DOHH2 (cell line): ENCODE measurements at regions not wholly inside any gene's neighbourhood (a gene's known extent, or its start where the extent isn't known, plus 50 kb on each side); places are given as distances from the start of the nearest gene placed in this dataset.

ENCODE experiments used
- H3F3A ChIP-seq: fragments of 200-600 bp; sonication (generic), shearing (Covaris generic); 2 replicates; pipeline ENCODE4 v1.6.0; 2016; ENCODE audit warnings: antibody characterized with exemption, mild to moderate bottlenecking; ENCODE audit not compliant: control insufficient read depth, insufficient read depth
- H3K27ac ChIP-seq: fragments of 200-600 bp; sonication (generic); 2 replicates; pipeline ENCODE4 v1.5.1; 2014; ENCODE audit warnings: low read depth, mild to moderate bottlenecking, low read length, moderate library complexity
- H3K27me3 ChIP-seq: fragments of 200-600 bp; sonication (generic); 2 replicates; pipeline ENCODE4 v1.6.1; 2014; ENCODE audit warnings: mild to moderate bottlenecking, low read length, mixed read lengths; ENCODE audit not compliant: control insufficient read depth
- H3K36me3 ChIP-seq: fragments of 200-600 bp; sonication (generic); 2 replicates; pipeline ENCODE4 v1.6.1; 2014; ENCODE audit warnings: mild to moderate bottlenecking, low read length, moderate library complexity, mixed read lengths; ENCODE audit not compliant: control insufficient read depth
- H3K4me1 ChIP-seq: fragments of 200-600 bp; sonication (generic); 2 replicates; pipeline ENCODE4 v1.6.1; 2014; ENCODE audit warnings: mild to moderate bottlenecking, low read length, mixed read lengths; ENCODE audit not compliant: control insufficient read depth
- H3K4me2 ChIP-seq: fragments of 200-600 bp; sonication (generic); 2 replicates; pipeline ENCODE4 v1.6.0; 2014; ENCODE audit warnings: mild to moderate bottlenecking, low read length, moderate library complexity
- H3K4me3 ChIP-seq: fragments of 200-600 bp; sonication (generic); 2 replicates; pipeline ENCODE4 v1.5.1; 2014; ENCODE audit warnings: mild to moderate bottlenecking, low read length, mixed read lengths
- H3K79me2 ChIP-seq: fragments of 200-600 bp; sonication (generic); 2 replicates; pipeline ENCODE4 v1.6.1; 2014; ENCODE audit warnings: mild to moderate bottlenecking, low read length, mixed read lengths; ENCODE audit not compliant: control insufficient read depth
- H3K9me2 ChIP-seq: fragments of 200-600 bp; sonication (generic); replicated peaks from 2 replicates; pipeline ENCODE4 v1.6.1; 2014; ENCODE audit warnings: mild to moderate bottlenecking, low read length, mixed read lengths; ENCODE audit not compliant: control insufficient read depth
- H3K9me3 ChIP-seq: fragments of 200-600 bp; sonication (generic); 2 replicates; pipeline ENCODE4 v1.6.1; 2014; ENCODE audit warnings: antibody characterized with exemption, low read length, mixed read lengths; ENCODE audit not compliant: control insufficient read depth, insufficient read depth
- H4K20me1 ChIP-seq: fragments of 200-600 bp; sonication (generic); 2 replicates; pipeline ENCODE4 v1.6.0; 2014; ENCODE audit warnings: low read depth, mild to moderate bottlenecking, antibody characterized with exemption, low read length, moderate library complexity; ENCODE audit not compliant: control insufficient read depth, insufficient read depth
- EZH2phosphoT487 ChIP-seq: fragments of 200-600 bp; sonication (generic); IDR thresholded peaks from 2 replicates; pipeline ENCODE4 v1.6.1; 2017; ENCODE audit warnings: borderline replicate concordance, mild to moderate bottlenecking, antibody characterized with exemption, low read length, moderate library complexity, mixed read lengths
- TF ChIP-seq, protein P1 (sequence below): fragments of 200-600 bp; sonication (generic); IDR thresholded peaks from one replicate; pipeline ENCODE4 v1.5.1; 2014; ENCODE audit warnings: antibody characterized with exemption, mild to moderate bottlenecking, low read depth, low read length; ENCODE audit not compliant: poor library complexity, severe bottlenecking

DNA sequence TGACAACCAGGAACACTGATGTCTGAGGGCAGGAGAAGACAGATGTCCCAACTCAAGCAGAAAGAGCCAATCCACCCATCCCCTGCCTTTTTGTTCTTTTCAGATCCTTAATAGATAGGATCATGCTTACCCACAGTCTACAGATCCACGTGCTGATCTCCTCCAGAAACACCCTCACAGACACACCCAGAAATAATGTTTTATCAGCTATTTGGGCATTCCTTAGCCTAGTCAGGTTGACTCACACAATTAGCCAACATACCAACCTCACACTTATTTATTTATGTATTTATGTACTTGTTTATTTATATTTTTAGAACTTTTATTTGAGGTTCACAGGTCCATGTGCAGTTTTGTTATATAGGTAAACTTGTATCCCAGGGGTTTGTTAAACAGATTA is 151.5 kb upstream of the IL12B start:
- no peaks in the 10 kb centered on the region for H3K36me3 ChIP-seq
- no peak for TF ChIP-seq EZH2phosphoT487
- TF ChIP-seq, protein P1, sequence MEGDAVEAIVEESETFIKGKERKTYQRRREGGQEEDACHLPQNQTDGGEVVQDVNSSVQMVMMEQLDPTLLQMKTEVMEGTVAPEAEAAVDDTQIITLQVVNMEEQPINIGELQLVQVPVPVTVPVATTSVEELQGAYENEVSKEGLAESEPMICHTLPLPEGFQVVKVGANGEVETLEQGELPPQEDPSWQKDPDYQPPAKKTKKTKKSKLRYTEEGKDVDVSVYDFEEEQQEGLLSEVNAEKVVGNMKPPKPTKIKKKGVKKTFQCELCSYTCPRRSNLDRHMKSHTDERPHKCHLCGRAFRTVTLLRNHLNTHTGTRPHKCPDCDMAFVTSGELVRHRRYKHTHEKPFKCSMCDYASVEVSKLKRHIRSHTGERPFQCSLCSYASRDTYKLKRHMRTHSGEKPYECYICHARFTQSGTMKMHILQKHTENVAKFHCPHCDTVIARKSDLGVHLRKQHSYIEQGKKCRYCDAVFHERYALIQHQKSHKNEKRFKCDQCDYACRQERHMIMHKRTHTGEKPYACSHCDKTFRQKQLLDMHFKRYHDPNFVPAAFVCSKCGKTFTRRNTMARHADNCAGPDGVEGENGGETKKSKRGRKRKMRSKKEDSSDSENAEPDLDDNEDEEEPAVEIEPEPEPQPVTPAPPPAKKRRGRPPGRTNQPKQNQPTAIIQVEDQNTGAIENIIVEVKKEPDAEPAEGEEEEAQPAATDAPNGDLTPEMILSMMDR: no peak
- no peaks in the 10 kb centered on the region for H3K9me3 ChIP-seq
- H3K27ac ChIP-seq: no peak overlapping the region
- H3K79me2 ChIP-seq: no peaks in the 10 kb centered on the region
- no peaks in the 10 kb centered on the region for H4K20me1 ChIP-seq
- no peak overlapping the region for H3K4me2 ChIP-seq
- 0 out of 2 replicates have a peak, but pooled peaks cover 3% of the 10 kb centered on the region for H3K27me3 ChIP-seq
- H3F3A ChIP-seq: no peaks in the 10 kb centered on the region
- H3K4me3 ChIP-seq: no peak overlapping the region
- H3K9me2 ChIP-seq: no peaks in the 10 kb centered on the region
- H3K4me1 ChIP-seq: no peaks in the 10 kb centered on the region

DNA sequence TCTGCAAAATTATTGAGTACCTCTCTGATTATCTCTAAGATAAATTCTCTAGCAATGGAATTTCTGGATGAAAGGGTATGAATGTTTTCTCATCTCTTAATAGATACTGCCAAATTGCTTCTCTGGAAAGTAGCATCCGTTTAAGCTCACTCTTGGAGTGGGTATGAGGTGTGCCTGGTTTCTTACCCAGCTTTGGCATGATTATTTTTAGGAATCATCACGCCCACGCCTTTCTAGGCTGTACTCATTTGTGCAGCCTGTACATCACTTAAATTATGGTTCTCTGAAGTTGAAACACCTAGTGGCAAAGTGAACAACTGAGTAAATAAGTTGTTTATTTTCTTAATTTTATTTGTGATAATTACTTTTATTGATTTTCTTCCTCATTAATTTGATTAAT is 156.5 kb upstream of the IL12B start:
- Histone ChIP-seq H3K4me2 (no peak overlapping the region), H3K9me2 (no peaks in the 10 kb centered on the region), H3K27ac (no peak overlapping the region), H3K79me2 (no peaks in the 10 kb centered on the region), H3F3A (no peaks in the 10 kb centered on the region), H3K9me3 (no peaks in the 10 kb centered on the region), H3K36me3 (no peaks in the 10 kb centered on the region), H3K27me3 (no peaks in the 10 kb centered on the region), H4K20me1 (no peaks in the 10 kb centered on the region), H3K4me3 (no peak overlapping the region), H3K4me1 (no peaks in the 10 kb centered on the region)
- TF ChIP-seq, protein P1: no peak
- TF ChIP-seq EZH2phosphoT487: no peak

- no peak overlapping the region for H3K4me3 ChIP-seq
- no peaks in the 10 kb centered on the region for H3K9me3 ChIP-seq
- H3F3A ChIP-seq: no peaks in the 10 kb centered on the region
- no peak overlapping the region for H3K4me2 ChIP-seq
- no peaks in the 10 kb centered on the region for H3K27me3 ChIP-seq
- H3K4me1 ChIP-seq: no peaks in the 10 kb centered on the region
- H3K27ac ChIP-seq: no peak overlapping the region
- H4K20me1 ChIP-seq: no peaks in the 10 kb centered on the region
- no peak for TF ChIP-seq EZH2phosphoT487
- TF ChIP-seq, protein P1: no peak
- H3K79me2 ChIP-seq: no peaks in the 10 kb centered on the region
- no peaks in the 10 kb centered on the region for H3K36me3 ChIP-seq
- H3K9me2 ChIP-seq: no peaks in the 10 kb centered on the region
Observed at GRCh38 chr5:159488516-159488915, 158.2 kb upstream of the IL12B start.

DNA sequence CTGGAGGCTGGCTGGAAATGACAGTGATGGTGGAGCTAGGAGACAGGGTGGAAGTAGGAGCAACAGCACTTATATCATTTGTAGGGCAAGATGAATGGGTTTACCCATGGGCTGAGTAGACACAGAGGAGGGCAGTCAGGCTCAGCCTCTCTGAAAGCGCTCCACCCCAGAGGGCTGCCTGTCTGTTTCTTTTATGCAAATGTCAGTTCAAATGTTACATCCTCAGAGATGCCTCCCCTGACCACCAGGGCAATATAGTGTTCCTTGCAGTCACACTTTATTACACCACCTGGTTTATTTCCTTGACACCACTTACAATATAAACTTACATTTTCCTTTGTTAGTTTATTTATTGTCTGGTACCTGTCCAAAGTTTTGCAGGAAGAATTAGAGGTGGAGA is 159.5 kb upstream of the IL12B start:
- H3K27ac ChIP-seq: no peak overlapping the region
- H4K20me1 ChIP-seq: no peaks in the 10 kb centered on the region
- TF ChIP-seq, protein P1: no peak
- TF ChIP-seq EZH2phosphoT487: no peak
- H3F3A ChIP-seq: no peaks in the 10 kb centered on the region
- H3K4me1 ChIP-seq: no peaks in the 10 kb centered on the region
- H3K9me2 ChIP-seq: no peaks in the 10 kb centered on the region
- no peaks in the 10 kb centered on the region for H3K27me3 ChIP-seq
- no peak overlapping the region for H3K4me2 ChIP-seq
- H3K9me3 ChIP-seq: no peaks in the 10 kb centered on the region
- H3K36me3 ChIP-seq: no peaks in the 10 kb centered on the region
- H3K79me2 ChIP-seq: no peaks in the 10 kb centered on the region
- no peak overlapping the region for H3K4me3 ChIP-seq
